HG02759 (cell line): ENCODE measurements at regions not wholly inside any gene's neighbourhood (a gene's known extent, or its start where the extent isn't known, plus 50 kb on each side); places are given as distances from the start of the nearest gene placed in this dataset.
"Not testable (repeated sequence)": the region's sequence is repeated elsewhere in the genome, so short reads cannot be mapped to it uniquely, and the experiment has no call there.

Experiments used
- ATAC-seq: cut with Tn5 transposase; IDR thresholded peaks from one replicate; pipeline ENCODE4 v1.9.1; 2021; ENCODE audit warnings: mild to moderate bottlenecking, moderate library complexity; ENCODE audit not compliant: unreplicated experiment

- no peak for ATAC-seq
Observed at GRCh38 chr2:223459328-223459939, 142.7 kb downstream of the SCG2 start.

DNA sequence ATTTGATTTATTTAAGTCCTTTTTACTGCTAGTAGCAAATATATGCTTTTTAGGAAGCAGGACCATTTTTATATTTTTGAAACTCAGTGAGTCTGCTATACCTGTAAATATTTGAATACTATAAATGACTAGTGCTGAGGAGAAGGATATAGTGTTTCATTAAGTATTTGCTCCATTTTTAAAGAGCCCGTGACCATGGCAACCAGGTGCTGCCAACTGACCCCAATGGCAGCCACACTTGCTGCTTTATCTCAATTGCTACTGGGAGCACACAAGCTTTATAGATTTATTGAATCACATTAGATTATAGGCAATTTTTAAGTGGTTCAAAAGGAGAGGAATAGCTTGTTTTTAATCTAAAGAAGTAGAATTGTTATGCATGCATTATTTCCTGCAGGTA lies 142.0 kb downstream of the SCG2 start:
- no peak for ATAC-seq

GRCh38 chr2:223460774-223461211 lies 141.4 kb downstream of the SCG2 start:
- no peak for ATAC-seq

DNA sequence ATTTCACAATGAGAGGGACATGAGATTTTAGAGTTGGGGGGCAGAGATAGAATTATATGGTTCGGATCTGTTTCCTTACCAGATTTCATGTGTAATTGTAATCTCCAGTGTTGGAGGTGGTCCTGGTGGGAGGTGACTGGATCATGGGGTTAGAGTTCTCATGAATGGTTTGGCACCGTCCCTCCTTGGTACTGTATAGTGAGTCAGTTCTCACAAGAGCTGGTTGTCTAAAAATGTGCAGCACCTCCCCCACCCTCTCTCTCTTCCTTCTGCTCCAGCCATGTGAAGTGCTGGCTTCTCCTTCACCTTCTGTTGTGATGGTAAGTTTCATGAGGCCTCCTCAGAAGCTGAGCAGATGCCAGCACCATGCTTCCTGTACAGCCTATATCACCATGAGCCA lies 138.1 kb downstream of the SCG2 start:
- no peak for ATAC-seq

- no peak for ATAC-seq
Observed at GRCh38 chr2:223465793-223466192, 136.4 kb downstream of the SCG2 start.

- ATAC-seq, result no peak
Observed at GRCh38 chr2:223467196-223467595, 135.0 kb downstream of the SCG2 start.

DNA sequence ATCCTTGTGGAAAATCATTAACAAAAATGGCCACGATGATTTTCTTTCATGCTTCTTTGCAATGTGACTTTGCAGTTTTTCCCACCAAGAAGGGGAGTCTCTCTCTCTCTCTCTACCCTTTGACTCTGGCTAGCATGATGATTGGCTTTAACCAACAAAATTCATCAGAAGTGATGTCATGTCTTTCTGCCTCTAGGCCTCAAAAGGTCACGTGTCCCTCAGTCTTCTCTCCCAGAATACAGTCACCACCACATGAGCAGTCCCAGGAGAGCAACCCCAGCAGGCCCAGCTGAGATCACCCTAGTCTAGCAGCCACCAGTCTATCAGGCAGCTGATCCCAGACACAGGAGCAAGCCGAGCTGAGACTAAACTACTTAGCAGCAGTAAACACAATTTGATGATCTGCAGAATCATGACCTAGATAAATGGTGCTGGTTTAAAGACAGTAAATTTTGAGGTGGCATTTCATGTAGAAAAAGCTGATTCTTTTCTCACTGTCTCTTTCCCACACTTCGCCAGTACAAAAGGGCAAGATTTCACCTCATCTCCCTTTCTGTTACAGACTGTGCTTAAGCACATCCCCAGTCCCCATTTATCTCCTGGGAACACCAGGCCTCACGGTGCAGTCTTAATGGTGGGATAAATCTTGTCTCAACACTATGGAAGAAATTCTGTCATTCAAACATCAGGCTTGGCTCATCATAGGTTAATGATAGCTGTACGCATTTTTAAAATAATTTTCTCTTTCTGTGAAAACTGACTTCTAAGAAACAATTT lies 132.7 kb downstream of the SCG2 start:
- ATAC-seq, result no peak

- ATAC-seq, result no peak
Observed at GRCh38 chr2:223470602-223471001, 131.6 kb downstream of the SCG2 start.

DNA sequence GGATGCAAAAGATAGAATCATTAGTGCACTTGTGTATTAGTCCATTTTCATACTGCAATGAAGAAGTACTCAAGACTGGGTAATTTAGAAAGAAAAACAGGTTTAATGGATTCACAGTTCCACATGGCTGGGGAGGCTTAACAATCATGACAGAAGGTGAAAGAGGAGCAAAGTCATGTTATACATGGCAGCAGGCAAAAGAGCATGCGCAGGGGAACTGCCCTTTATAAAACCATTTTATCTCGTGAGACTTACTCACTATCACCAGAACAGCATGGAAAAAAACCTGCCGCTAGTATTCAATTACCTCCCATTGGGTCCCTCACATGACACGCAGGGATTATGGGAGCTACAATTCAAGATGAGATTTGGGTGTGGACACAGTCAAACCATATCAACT lies 129.4 kb downstream of the SCG2 start:
- ATAC-seq, result no peak

DNA sequence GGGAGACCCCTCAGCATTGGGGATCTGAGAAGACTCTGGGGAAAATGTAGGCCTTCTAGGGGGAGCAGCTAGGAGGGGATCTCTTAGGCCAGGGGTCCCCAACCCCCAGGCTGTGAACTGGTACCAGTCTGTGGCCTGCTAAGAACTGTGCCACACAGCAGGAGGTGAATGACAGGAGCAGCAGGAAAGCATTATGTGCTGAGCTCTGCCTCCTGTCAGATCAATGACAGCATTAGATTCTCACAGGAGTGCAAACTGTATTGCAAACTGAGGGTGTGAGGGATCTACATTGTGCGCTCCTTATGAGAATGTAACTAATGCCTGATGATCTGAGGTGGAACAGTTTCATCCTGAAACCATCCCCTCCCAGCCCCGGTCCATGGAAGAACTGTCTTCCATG lies 127.3 kb downstream of the SCG2 start:
- no peak for ATAC-seq

DNA sequence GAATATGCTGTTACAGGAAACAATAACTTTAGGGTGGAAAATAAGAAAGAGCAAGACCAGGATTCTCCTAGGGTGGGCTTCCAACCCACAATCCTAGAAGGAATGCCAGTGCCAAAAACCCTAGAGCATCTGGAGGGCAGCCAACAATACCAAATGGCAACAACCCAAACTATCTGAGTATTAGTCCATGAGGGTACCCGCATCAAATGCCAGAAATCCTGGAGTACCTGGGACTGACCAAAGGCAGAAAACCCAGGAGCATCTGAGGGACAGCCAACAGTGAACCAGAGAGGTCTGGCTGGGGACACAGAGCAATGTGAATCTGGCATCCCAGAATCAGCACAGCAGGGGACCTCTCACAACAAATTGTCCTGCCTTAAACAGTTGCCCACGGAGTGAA lies 126.3 kb downstream of the SCG2 start:
- ATAC-seq, result no peak

- ATAC-seq, result no peak
Observed at GRCh38 chr2:223477318-223477717, 124.8 kb downstream of the SCG2 start.

DNA sequence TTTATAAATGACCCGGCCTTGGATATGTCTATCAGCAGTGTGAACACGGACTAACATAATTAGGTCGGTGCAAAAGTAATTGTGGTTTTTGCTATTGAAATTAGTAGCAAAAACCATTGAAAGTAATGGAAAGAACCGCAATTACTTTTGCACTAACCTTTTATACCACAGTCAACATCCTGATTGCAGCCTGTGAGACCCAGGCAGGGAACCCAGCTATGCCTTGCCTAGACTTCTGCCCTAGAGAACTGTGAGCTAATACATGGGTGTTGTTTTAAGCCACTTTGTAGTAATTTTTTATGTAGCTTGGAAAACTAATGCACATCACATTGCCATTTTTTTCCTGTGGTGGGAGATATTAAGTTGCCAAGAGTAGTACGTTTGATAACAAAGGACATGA lies 120.7 kb downstream of the SCG2 start:
- no peak for ATAC-seq

DNA sequence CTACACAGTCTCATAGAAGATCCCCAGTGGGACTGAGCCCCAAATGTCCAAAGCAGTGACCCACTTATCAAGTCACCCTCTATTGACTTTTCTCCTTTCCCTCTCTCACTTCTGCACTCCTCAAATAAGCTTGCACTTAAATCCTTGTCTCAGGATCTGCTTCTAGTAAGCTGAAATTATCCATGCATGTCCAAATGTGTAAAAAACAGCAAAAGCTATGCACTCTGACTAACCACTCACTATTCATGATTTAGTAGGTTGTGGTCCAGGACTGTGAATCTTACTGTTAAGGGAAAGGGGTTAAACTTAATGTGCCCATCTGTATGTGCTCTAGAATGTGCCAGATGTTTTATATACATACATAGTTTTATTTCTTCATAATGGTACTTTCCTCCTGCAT lies 115.4 kb downstream of the SCG2 start:
- ATAC-seq, result no peak

DNA sequence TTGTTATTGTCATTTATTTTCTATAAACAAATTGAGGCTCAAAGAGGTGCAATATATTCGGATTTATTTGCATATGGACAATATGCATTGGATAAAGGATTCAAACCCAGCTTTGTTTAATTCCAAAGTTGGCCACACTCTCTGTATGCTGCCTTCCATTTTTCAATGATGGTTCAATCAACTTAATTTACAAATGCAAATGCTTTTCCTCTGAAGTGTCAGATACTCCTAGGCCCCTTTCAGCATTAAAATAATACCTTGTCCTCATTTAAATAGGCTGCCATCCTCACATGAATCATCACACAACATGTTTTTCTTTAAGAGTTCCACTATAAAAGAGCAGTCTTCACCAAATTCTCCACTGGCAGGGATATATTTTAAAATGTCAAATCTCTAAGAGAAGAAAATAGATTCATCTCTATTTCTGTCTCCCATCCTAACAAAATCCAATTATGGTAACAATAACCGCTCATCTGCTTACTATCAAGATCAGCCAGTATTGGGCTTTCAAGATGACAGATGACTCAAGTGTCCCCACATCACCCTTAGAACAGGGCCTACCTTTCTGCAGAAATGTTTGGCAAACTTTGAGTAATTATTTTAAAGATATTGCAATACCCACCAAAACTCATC lies 114.8 kb downstream of the SCG2 start:
- ATAC-seq, result no peak

- no peak for ATAC-seq
Observed at GRCh38 chr2:223488814-223489213, 113.3 kb downstream of the SCG2 start.

DNA sequence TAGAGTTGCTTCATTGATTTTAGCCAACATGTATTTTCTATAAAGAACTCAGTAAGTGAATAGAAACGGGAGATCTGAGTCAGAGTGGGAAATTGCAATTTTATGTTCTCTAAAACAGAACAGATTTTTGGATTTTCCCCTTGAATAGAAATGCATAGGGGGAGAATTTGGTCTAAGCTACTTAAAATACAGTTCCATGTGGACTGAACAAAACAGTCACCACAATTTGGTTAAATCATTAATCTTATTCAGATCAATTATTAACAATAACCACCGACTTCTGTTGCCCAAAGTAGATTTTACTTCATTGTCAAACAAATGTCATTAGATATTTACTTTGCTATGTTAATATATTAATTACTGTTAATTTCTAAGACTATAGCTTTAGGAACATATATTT lies 107.7 kb downstream of the SCG2 start:
- no peak for ATAC-seq

- ATAC-seq, result no peak
Observed at GRCh38 chr2:223494942-223495341, 107.2 kb downstream of the SCG2 start.

- ATAC-seq, result not testable (repeated sequence)
Observed at GRCh38 chr2:223496853-223497252, 105.3 kb downstream of the SCG2 start.

DNA sequence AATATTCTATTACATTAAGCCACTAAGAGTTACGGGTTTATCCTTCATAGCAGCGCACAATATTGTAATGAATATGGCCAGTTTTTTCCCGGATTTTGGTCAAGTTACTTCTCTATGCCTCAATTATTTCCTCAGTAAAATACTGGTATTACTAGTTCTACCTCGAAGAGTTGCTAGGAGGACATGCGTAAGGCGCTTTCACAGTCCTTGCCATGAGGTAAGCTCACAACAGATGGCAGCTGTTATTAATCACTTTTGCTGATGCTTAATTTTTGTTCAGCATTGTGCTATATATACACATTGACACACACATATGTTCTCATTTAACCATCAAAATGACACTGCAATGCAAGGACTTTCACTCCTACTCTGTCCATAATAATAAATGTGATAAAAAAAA lies 101.5 kb downstream of the SCG2 start:
- no peak for ATAC-seq

DNA sequence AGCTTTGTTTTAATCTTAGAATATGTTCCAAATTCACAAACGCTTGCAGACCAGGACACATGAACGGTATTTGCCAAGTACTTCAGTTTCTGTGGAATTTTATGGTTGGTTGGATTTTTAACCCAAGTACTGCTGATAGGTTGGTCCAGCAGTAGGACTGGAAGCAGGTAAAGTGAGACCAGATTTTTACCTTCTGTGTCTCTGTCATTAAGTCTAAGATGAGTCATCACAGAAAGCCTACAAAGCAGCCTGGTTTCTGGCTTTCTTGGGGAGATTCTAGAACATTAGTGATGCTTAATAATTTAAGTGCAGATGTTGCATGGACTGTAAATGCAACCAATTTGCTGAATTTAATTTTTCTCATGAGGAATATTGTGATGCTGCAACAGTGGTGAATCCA lies 100.5 kb downstream of the SCG2 start:
- no peak for ATAC-seq

DNA sequence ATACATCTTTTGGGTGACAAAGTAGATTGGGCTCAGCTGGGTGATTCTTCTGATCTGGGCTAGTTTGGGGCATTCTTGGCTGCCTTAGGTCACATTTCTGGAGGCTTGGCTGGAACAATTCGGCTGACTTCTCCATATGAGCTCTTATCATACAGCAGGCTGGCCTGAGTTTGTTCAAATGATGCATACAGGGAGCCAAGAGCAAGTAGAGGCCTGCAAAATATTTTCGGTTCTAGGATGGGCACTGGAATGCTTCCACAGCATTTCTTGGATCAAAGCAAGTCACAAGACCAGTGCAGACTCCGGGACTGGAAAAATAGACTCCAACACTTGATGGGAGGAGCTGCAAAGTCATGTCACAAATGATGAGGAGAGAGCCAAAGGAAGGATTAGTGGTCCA lies 98.4 kb downstream of the SCG2 start:
- no peak for ATAC-seq
